WTC11 (cell line): ENCODE measurements at regions not wholly inside any gene's neighbourhood (a gene's known extent, or its start where the extent isn't known, plus 50 kb on each side); places are given as distances from the start of the nearest gene placed in this dataset.

Experiments
- ATAC-seq: fragments of 200-7000 bp; cut with Tn5 transposase; 2 replicates; pipeline ENCODE4 v1.10.0; 2021; ENCODE audit warnings: mild to moderate bottlenecking, moderate library complexity
- CTCF ChIA-PET: fragments of 300-600 bp; sonication (Branson Sonifier 250); formaldehyde crosslinking; loops from one replicate; lab custom pipeline; 2021; ENCODE audit warnings: antibody characterized with exemption; lab: Charles Lee
- POLR2A ChIA-PET: fragments of 350-600 bp; sonication (Branson Sonifier 250); formaldehyde crosslinking; loops from one replicate; lab custom pipeline; 2021; ENCODE audit warnings: antibody characterized with exemption; lab: Charles Lee
- DNase-seq: peaks from one replicate; pipeline ENCODE4 v3.0.0; 2021; ENCODE audit warnings: low spot score
- H3K27ac Mint-ChIP-seq: 2 replicates; pipeline ENCODE4 v1.8.0; 2021; ENCODE audit warnings: mixed read lengths
- H3K27me3 Mint-ChIP-seq: 2 replicates; pipeline ENCODE4 v1.8.0; 2021; ENCODE audit warnings: low read depth, mild to moderate bottlenecking, moderate library complexity, mixed read lengths
- H3K36me3 Mint-ChIP-seq: 2 replicates; pipeline ENCODE4 v1.8.0; 2021; ENCODE audit warnings: mixed read lengths
- H3K4me1 Mint-ChIP-seq: 2 replicates; pipeline ENCODE4 v1.8.0; 2022; ENCODE audit warnings: mixed read lengths
- H3K4me3 Mint-ChIP-seq: 2 replicates; pipeline ENCODE4 v1.8.0; 2021; ENCODE audit warnings: mild to moderate bottlenecking, moderate library complexity, mixed read lengths
- H3K9me3 Mint-ChIP-seq: 2 replicates; pipeline ENCODE4 v1.8.0; 2021; ENCODE audit warnings: mixed read lengths
- FOXJ3 ChIP-seq: sonication (generic); formaldehyde crosslinking; IDR thresholded peaks from 2 replicates; pipeline ENCODE4 v1.9.0; 2021; ENCODE audit warnings: missing genetic modification reagents, mild to moderate bottlenecking, borderline replicate concordance
- FOXP1 ChIP-seq: sonication (generic); formaldehyde crosslinking; IDR thresholded peaks from 2 replicates; pipeline ENCODE4 v1.8.0; 2022; ENCODE audit warnings: missing genetic modification reagents, mild to moderate bottlenecking, moderate library complexity, borderline replicate concordance
- GABPB1 ChIP-seq: sonication (generic); formaldehyde crosslinking; IDR thresholded peaks from 2 replicates; pipeline ENCODE4 v1.8.1; 2023; ENCODE audit warnings: mild to moderate bottlenecking, missing genetic modification reagents
- JAZF1 ChIP-seq: fragments of 250-450 bp; sonication (Bioruptor Pico); IDR thresholded peaks from 2 replicates; pipeline ENCODE4 v1.9.0; 2021; ENCODE audit warnings: moderate library complexity, mild to moderate bottlenecking, inconsistent platforms
- JUN ChIP-seq: sonication (generic); formaldehyde crosslinking; IDR thresholded peaks from 2 replicates; pipeline ENCODE4 v1.8.0; 2023; ENCODE audit warnings: mild to moderate bottlenecking, missing genetic modification reagents
- MXD4 ChIP-seq: fragments of 250-450 bp; sonication (Bioruptor Pico); IDR thresholded peaks from 2 replicates; pipeline ENCODE4 v1.8.0; 2021; ENCODE audit warnings: mild to moderate bottlenecking, moderate library complexity, borderline replicate concordance
- NFATC4 ChIP-seq: fragments of 250-450 bp; sonication (Bioruptor Pico); IDR thresholded peaks from 2 replicates; pipeline ENCODE4 v1.9.0; 2021; ENCODE audit warnings: mild to moderate bottlenecking
- NR2C2 ChIP-seq: sonication (generic); formaldehyde crosslinking; IDR thresholded peaks from 2 replicates; pipeline ENCODE4 v1.8.0; 2022; ENCODE audit warnings: mild to moderate bottlenecking, missing genetic modification reagents
- OVOL2 ChIP-seq: fragments of 250-450 bp; sonication (Bioruptor Pico); IDR thresholded peaks from 2 replicates; pipeline ENCODE4 v1.9.0; 2021; ENCODE audit warnings: mild to moderate bottlenecking, borderline replicate concordance
- PRRX2 ChIP-seq: fragments of 250-450 bp; sonication (Bioruptor Pico); IDR thresholded peaks from 2 replicates; pipeline ENCODE4 v1.8.0; 2021; ENCODE audit warnings: mild to moderate bottlenecking
- RELA ChIP-seq: sonication (generic); formaldehyde crosslinking; IDR thresholded peaks from 2 replicates; pipeline ENCODE4 v1.8.1; 2022; ENCODE audit warnings: missing genetic modification reagents, mild to moderate bottlenecking, borderline replicate concordance
- SOX15 ChIP-seq: fragments of 250-450 bp; sonication (Bioruptor Pico); IDR thresholded peaks from 2 replicates; pipeline ENCODE4 v1.9.0; 2021; ENCODE audit warnings: mild to moderate bottlenecking
- TEAD1 ChIP-seq: sonication (generic); formaldehyde crosslinking; IDR thresholded peaks from 2 replicates; pipeline ENCODE4 v1.8.0; 2022; ENCODE audit warnings: mild to moderate bottlenecking, missing genetic modification reagents
- TEAD4 ChIP-seq: sonication (generic); formaldehyde crosslinking; IDR thresholded peaks from 2 replicates; pipeline ENCODE4 v1.8.0; 2022; ENCODE audit warnings: mild to moderate bottlenecking, missing genetic modification reagents
- TP53 ChIP-seq: sonication (generic); formaldehyde crosslinking; IDR thresholded peaks from 2 replicates; pipeline ENCODE4 v1.8.1; 2023; ENCODE audit warnings: mild to moderate bottlenecking, missing genetic modification reagents
- ZNF317 ChIP-seq: sonication (generic); formaldehyde crosslinking; IDR thresholded peaks from 2 replicates; pipeline ENCODE4 v1.8.1; 2023; ENCODE audit warnings: low read depth, mild to moderate bottlenecking, moderate library complexity, missing genetic modification reagents, borderline replicate concordance
- ZNF423 ChIP-seq: fragments of 250-450 bp; sonication (Bioruptor Pico); IDR thresholded peaks from 2 replicates; pipeline ENCODE4 v2.1.2; 2022; ENCODE audit warnings: mild to moderate bottlenecking, moderate library complexity
- TF ChIP-seq, protein P1 (sequence below): fragments of 250-450 bp; sonication (Bioruptor Pico); IDR thresholded peaks from 2 replicates; pipeline ENCODE4 v2.1.2; 2022; ENCODE audit warnings: mild to moderate bottlenecking, moderate library complexity
- TF ChIP-seq, protein P2 (sequence below): sonication (generic); formaldehyde crosslinking; IDR thresholded peaks from 2 replicates; pipeline ENCODE4 v1.8.0; 2022; ENCODE audit warnings: mild to moderate bottlenecking, missing genetic modification reagents
- TF ChIP-seq, protein P3 (sequence below): sonication (generic); formaldehyde crosslinking; IDR thresholded peaks from 2 replicates; pipeline ENCODE4 v1.8.1; 2023; ENCODE audit warnings: mild to moderate bottlenecking, missing genetic modification reagents
- TF ChIP-seq, protein P4 (sequence below): sonication (generic); formaldehyde crosslinking; IDR thresholded peaks from 2 replicates; pipeline ENCODE4 v1.8.1; 2023; ENCODE audit warnings: mild to moderate bottlenecking, missing genetic modification reagents, moderate library complexity
- TF ChIP-seq, protein P5 (sequence below): fragments of 250-450 bp; sonication (Bioruptor Pico); IDR thresholded peaks from 2 replicates; pipeline ENCODE4 v1.9.0; 2021; ENCODE audit warnings: mild to moderate bottlenecking
- TF ChIP-seq, protein P6 (sequence below): sonication (generic); formaldehyde crosslinking; IDR thresholded peaks from 2 replicates; pipeline ENCODE4 v1.8.1; 2023; ENCODE audit warnings: mild to moderate bottlenecking, missing genetic modification reagents, moderate library complexity
- TF ChIP-seq, protein P7 (sequence below): fragments of 250-450 bp; sonication (Bioruptor Pico); conservative IDR thresholded peaks from 2 replicates; pipeline ENCODE4 v1.9.0; 2021; ENCODE audit warnings: mild to moderate bottlenecking

DNA sequence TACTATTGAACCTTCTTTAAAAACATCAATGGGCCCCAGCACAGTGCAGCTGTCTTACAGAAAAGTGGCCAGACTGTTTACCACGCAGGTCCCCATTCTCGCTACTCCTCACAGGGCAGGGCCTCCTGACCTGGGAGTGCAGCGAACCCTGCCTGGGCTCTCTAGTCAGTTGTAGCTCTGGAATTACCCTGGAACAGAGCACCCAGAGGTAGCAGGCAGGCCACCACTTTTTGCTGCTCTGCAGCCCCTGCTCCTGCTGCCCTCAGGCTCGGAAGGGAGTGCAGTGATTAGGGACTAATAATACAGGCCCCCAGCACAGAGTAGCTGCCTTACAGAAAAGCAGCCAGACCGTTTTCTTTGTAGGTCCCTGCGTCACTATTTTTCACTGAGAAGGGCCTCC, 1563.0 kb downstream of the SUCLG1 start:
- H3K4me1 Mint-ChIP-seq, result no peaks in the 10 kb centered on the region
- no peak for TF ChIP-seq NFATC4
- TF ChIP-seq NR2C2 (CRISPR knock-in tag), result no peak
- TF ChIP-seq, all 79 proteins: peak for 0
- Mint-ChIP-seq H3K4me3 (no peak overlapping the region), H3K27me3 (no peaks in the 10 kb centered on the region), H3K36me3 (no peaks in the 10 kb centered on the region), H3K9me3 (no peaks in the 10 kb centered on the region), H3K27ac (no peak overlapping the region)
- ATAC-seq (no peak), DNase-seq (no peak)
- ChIA-PET POLR2A (no interaction called here), CTCF (no interaction called here)

DNA sequence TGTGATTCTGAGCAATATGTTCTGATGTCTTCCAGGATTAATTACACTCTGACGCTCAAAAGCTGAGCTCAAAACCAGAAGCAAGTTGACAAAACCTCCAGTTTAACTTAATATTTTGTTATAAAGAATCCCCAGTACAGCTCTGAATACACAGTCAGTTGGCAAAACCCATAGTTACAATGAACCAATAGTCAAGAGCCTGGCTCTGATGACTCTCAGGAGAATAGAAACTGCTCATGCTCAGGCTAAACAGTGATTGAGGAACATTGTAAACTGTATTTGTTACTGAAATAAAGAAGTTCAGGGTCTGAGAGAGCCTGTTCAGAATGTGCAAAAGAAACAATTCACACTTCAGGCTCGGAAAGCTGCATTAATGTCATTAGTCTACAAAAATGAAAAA, 1565.9 kb downstream of the SUCLG1 start:
- DNase-seq (no peak), ATAC-seq (no peak)
- Mint-ChIP-seq H3K36me3 (no peaks in the 10 kb centered on the region), H3K27ac (no peak overlapping the region), H3K9me3 (no peaks in the 10 kb centered on the region), H3K4me1 (no peaks in the 10 kb centered on the region), H3K27me3 (no peaks in the 10 kb centered on the region), H3K4me3 (no peak overlapping the region)
- CTCF ChIA-PET, result no interaction called here
- TF ChIP-seq NR2C2 (CRISPR knock-in tag) (no peak), TEAD1 (CRISPR knock-in tag) (no peak), FOXJ3 (CRISPR knock-in tag) (no peak), SOX15 (CRISPR knock-in tag) (no peak), TP53 (CRISPR knock-in tag) (no peak), ZNF423 (CRISPR knock-in tag) (no peak), MXD4 (CRISPR knock-in tag) (no peak), JAZF1 (no peak), PRRX2 (CRISPR knock-in tag) (no peak), TEAD4 (CRISPR knock-in tag) (no peak), ZNF317 (CRISPR knock-in tag) (no peak), RELA (CRISPR knock-in tag) (no peak)
- TF ChIP-seq, protein P1, sequence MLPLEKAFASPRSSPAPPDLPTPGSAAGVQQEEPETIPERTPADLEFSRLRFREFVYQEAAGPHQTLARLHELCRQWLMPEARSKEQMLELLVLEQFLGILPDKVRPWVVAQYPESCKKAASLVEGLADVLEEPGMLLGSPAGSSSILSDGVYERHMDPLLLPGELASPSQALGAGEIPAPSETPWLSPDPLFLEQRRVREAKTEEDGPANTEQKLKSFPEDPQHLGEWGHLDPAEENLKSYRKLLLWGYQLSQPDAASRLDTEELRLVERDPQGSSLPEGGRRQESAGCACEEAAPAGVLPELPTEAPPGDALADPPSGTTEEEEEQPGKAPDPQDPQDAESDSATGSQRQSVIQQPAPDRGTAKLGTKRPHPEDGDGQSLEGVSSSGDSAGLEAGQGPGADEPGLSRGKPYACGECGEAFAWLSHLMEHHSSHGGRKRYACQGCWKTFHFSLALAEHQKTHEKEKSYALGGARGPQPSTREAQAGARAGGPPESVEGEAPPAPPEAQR (CRISPR knock-in tag), result no peak
- TF ChIP-seq, protein P2, sequence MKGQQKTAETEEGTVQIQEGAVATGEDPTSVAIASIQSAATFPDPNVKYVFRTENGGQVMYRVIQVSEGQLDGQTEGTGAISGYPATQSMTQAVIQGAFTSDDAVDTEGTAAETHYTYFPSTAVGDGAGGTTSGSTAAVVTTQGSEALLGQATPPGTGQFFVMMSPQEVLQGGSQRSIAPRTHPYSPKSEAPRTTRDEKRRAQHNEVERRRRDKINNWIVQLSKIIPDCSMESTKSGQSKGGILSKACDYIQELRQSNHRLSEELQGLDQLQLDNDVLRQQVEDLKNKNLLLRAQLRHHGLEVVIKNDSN (CRISPR knock-in tag), result no peak
- TF ChIP-seq, protein P3, sequence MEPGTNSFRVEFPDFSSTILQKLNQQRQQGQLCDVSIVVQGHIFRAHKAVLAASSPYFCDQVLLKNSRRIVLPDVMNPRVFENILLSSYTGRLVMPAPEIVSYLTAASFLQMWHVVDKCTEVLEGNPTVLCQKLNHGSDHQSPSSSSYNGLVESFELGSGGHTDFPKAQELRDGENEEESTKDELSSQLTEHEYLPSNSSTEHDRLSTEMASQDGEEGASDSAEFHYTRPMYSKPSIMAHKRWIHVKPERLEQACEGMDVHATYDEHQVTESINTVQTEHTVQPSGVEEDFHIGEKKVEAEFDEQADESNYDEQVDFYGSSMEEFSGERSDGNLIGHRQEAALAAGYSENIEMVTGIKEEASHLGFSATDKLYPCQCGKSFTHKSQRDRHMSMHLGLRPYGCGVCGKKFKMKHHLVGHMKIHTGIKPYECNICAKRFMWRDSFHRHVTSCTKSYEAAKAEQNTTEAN (CRISPR knock-in tag), result no peak
- TF ChIP-seq, protein P4, sequence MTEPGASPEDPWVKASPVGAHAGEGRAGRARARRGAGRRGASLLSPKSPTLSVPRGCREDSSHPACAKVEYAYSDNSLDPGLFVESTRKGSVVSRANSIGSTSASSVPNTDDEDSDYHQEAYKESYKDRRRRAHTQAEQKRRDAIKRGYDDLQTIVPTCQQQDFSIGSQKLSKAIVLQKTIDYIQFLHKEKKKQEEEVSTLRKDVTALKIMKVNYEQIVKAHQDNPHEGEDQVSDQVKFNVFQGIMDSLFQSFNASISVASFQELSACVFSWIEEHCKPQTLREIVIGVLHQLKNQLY, result no peak
- POLR2A ChIA-PET, result no interaction called here

DNA sequence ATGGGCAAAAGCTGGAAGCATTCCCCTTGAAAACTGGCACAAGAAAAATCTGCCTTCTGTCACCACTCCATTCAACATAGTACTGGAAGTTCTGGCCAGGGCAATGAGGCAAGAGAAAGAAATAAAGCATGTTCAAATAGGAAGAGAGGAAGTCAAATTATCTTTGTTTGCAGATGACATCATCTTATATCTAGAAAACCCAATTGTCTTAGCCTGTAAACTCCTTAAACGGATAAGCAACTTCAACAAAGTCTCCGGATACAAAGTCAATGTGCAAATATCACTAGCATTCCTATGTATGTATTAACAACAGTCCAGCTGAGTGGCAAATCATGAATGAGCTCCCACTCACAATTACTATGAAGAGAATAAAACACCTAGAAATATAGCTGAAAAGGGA, 1579.3 kb downstream of the SUCLG1 start:
- Mint-ChIP-seq H3K9me3 (peaks cover 24% of the 10 kb centered on the region), H3K4me3 (no peak overlapping the region), H3K27me3 (no peaks in the 10 kb centered on the region), H3K4me1 (no peaks in the 10 kb centered on the region), H3K27ac (no peak overlapping the region), H3K36me3 (no peaks in the 10 kb centered on the region)
- POLR2A ChIA-PET, result no interaction called here
- CTCF ChIA-PET, result no interaction called here
- DNase-seq, result no peak
- no peak for ATAC-seq
- TF ChIP-seq, protein P5, sequence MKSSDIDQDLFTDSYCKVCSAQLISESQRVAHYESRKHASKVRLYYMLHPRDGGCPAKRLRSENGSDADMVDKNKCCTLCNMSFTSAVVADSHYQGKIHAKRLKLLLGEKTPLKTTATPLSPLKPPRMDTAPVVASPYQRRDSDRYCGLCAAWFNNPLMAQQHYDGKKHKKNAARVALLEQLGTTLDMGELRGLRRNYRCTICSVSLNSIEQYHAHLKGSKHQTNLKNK, result no peak
- no peak for TF ChIP-seq JUN (CRISPR knock-in tag)
- no peak for TF ChIP-seq GABPB1 (CRISPR knock-in tag)
- TF ChIP-seq, protein P1 (CRISPR knock-in tag), result no peak
- no peak for TF ChIP-seq MXD4 (CRISPR knock-in tag)
- TF ChIP-seq, protein P6, sequence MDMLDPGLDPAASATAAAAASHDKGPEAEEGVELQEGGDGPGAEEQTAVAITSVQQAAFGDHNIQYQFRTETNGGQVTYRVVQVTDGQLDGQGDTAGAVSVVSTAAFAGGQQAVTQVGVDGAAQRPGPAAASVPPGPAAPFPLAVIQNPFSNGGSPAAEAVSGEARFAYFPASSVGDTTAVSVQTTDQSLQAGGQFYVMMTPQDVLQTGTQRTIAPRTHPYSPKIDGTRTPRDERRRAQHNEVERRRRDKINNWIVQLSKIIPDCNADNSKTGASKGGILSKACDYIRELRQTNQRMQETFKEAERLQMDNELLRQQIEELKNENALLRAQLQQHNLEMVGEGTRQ (CRISPR knock-in tag), result no peak
- TF ChIP-seq, protein P4, result no peak
- TF ChIP-seq, protein P7, sequence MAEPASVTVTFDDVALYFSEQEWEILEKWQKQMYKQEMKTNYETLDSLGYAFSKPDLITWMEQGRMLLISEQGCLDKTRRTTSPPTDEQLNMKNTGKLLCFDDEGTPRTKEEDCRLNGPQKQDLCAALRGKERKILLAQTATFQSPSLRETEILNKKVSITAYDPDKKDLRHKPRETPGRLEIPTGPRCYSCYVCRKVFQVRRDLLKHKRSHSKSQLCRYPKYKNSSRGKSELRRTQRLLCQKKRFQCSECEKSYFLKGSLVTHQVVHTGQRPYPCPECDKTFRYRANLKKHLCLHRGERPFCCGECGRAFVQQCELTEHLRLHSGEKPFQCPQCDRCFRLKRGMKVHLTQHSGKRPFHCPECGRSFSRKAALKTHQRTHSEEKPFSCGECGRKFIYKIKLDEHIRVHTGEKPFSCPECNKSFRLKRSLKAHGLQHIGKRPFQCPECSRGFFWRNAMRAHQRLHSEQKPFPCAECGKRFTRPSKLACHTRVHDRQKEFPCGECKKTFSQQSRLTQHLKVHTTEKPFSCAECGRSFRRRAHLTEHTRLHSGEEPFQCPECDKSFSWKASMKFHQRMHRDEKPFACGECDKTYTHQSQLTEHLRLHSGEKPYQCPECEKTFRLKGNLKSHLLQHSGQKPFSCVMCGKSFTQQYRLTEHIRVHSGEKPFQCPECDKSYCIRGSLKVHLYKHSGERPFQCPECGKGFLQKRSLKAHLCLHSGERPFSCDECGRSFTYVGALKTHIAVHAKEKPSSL (CRISPR knock-in tag), result no peak
- TF ChIP-seq FOXP1 (CRISPR knock-in tag), result no peak
- no peak for TF ChIP-seq OVOL2 (CRISPR knock-in tag)
- TF ChIP-seq RELA (CRISPR knock-in tag), result no peak
- TF ChIP-seq ZNF423 (CRISPR knock-in tag), result no peak
